ENCODE measurements at regions not wholly inside any gene's neighbourhood (a gene's known extent, or its start where the extent isn't known, plus 50 kb on each side); places are given as distances from the start of the nearest gene placed in this dataset.
A peak's percentile ranks its signal among the peaks of the same experiment; 100 is the strongest.

DNA sequence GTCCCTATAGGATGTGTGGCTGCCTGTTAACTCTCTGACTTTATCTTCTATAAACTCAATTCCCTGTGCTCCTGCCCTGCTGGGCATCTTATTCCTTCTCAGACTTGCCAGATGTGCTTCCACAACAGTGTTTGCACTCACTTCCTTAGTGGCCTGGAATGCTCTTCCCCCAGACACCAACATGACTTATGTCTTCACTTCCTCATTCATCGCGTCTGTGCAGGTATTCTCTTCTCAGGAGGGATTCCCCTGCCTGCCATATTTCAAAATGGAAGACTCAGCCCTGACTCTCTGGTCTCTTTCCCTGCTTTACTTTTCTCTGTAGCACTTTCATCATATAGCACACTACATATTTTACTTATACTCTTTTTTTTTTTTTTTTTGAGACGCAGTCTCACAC is 344.0 kb downstream of the CENPC start:
- Histone ChIP-seq H3K79me2 (ENCODE audit: control insufficient read depth, insufficient read depth, low read length) (no peaks in the 10 kb centered on the region), H3K9ac (ENCODE audit: insufficient read depth, low read length) (no peak overlapping the region), H3K4me1 (ENCODE audit: control insufficient read depth, extremely low read depth, insufficient read depth, low read length) (no peaks in the 10 kb centered on the region), H3K36me3 (ENCODE audit: control insufficient read depth, insufficient read depth, low read length) (no peaks in the 10 kb centered on the region), H2AFZ (ENCODE audit: low read length) (no peak overlapping the region), H3K4me2 (ENCODE audit: extremely low read depth, insufficient read depth, low read length) (no peak overlapping the region), H3K4me3 (replicated peaks in 1 of 4; ENCODE audit: control extremely low read depth in 1 of 4, insufficient read depth in 1 of 4, low read depth in 3 of 4, low read length in 4 of 4) (no peak overlapping the region), H4K20me1 (ENCODE audit: control insufficient read depth, extremely low read depth, insufficient read depth, low read length) (no peaks in the 10 kb centered on the region), H3K27ac (ENCODE audit: insufficient read depth, low read length) (no peak overlapping the region), H3K9me3 (ENCODE audit: control insufficient read depth, insufficient read depth, low read depth, low read length) (no peaks in the 10 kb centered on the region), H3K27me3 (ENCODE audit: control insufficient read depth, insufficient read depth, low read length) (no peaks in the 10 kb centered on the region)
- DNase-seq (ENCODE audit: low read depth in 2 of 2) = no peak
- TF ChIP-seq, protein P1, sequence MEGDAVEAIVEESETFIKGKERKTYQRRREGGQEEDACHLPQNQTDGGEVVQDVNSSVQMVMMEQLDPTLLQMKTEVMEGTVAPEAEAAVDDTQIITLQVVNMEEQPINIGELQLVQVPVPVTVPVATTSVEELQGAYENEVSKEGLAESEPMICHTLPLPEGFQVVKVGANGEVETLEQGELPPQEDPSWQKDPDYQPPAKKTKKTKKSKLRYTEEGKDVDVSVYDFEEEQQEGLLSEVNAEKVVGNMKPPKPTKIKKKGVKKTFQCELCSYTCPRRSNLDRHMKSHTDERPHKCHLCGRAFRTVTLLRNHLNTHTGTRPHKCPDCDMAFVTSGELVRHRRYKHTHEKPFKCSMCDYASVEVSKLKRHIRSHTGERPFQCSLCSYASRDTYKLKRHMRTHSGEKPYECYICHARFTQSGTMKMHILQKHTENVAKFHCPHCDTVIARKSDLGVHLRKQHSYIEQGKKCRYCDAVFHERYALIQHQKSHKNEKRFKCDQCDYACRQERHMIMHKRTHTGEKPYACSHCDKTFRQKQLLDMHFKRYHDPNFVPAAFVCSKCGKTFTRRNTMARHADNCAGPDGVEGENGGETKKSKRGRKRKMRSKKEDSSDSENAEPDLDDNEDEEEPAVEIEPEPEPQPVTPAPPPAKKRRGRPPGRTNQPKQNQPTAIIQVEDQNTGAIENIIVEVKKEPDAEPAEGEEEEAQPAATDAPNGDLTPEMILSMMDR (conservative IDR thresholded peaks at IDR 0.05 in 1 of 2, IDR thresholded peaks at IDR 0.05 in 1 of 2; ENCODE audit: low read depth in 1 of 2, low read length in 2 of 2) = no peak
- no peak for TF ChIP-seq EZH2 (IDR thresholded peaks at IDR 0.05; ENCODE audit: low read length, missing control alignments)

DNA sequence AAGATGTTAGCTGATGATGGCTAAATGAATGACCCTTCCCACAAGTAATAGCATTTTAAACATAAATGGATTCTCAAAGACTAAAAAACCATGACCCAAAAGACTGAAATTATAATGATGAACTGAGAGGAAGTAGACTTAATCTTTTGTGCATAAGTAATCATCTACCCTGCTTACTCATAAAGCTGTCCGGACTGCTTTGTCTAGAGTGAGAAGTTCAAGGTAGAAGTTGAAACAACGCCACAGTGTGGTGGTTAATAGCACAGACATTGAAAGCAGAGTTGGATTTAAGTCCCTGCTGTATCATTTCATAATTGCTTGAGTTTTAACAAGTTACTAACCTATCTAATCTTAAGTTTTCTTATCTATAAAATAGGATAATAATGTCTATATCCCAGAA is 346.6 kb downstream of the CENPC start:
- peak in 1 of 2 donors; percentile 61 for DNase-seq (ENCODE audit: low read depth in 2 of 2)
- no peak overlapping the region for H3K4me2 ChIP-seq (ENCODE audit: extremely low read depth, insufficient read depth, low read length)
- H4K20me1 ChIP-seq (ENCODE audit: control insufficient read depth, extremely low read depth, insufficient read depth, low read length) = no peaks in the 10 kb centered on the region
- no peak overlapping the region for H3K9ac ChIP-seq (ENCODE audit: insufficient read depth, low read length)
- no peaks in the 10 kb centered on the region for H3K9me3 ChIP-seq (ENCODE audit: control insufficient read depth, insufficient read depth, low read depth, low read length)
- no peak overlapping the region for H3K4me3 ChIP-seq (replicated peaks in 1 of 4; ENCODE audit: control extremely low read depth in 1 of 4, insufficient read depth in 1 of 4, low read depth in 3 of 4, low read length in 4 of 4)
- H3K27me3 ChIP-seq (ENCODE audit: control insufficient read depth, insufficient read depth, low read length) = no peaks in the 10 kb centered on the region
- no peaks in the 10 kb centered on the region for H3K4me1 ChIP-seq (ENCODE audit: control insufficient read depth, extremely low read depth, insufficient read depth, low read length)
- no peaks in the 10 kb centered on the region for H3K79me2 ChIP-seq (ENCODE audit: control insufficient read depth, insufficient read depth, low read length)
- H2AFZ ChIP-seq (ENCODE audit: low read length) = no peak overlapping the region
- H3K27ac ChIP-seq (ENCODE audit: insufficient read depth, low read length) = no peak overlapping the region
- H3K36me3 ChIP-seq (ENCODE audit: control insufficient read depth, insufficient read depth, low read length) = no peaks in the 10 kb centered on the region
- TF ChIP-seq EZH2 (IDR thresholded peaks at IDR 0.05; ENCODE audit: low read length, missing control alignments) = no peak
- TF ChIP-seq, protein P1 (conservative IDR thresholded peaks at IDR 0.05 in 1 of 2, IDR thresholded peaks at IDR 0.05 in 1 of 2; ENCODE audit: low read depth in 1 of 2, low read length in 2 of 2) = no peak

DNA sequence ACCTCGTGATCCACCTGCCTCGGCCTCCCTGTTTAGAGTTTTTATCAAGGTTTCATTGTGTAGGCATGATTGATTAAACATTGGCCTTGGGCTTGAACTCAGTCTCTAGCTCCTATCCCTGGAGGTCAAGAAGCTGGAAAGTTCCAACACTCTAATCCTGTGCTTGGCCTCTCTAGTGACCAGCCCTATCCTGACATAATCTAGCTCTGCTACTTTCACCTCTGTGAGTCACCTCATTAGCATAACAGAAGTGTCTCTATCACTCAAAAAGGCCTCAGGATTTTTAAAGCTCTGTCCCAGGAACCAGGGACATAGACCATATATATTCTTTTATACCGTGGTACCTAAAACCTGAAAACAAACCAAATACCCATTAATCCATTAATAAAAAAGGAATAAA is 377.5 kb downstream of the CENPC start:
- Histone ChIP-seq H3K27ac (ENCODE audit: insufficient read depth, low read length) (no peak overlapping the region), H3K4me1 (ENCODE audit: control insufficient read depth, extremely low read depth, insufficient read depth, low read length) (no peaks in the 10 kb centered on the region), H3K4me3 (replicated peaks in 1 of 4; ENCODE audit: control extremely low read depth in 1 of 4, insufficient read depth in 1 of 4, low read depth in 3 of 4, low read length in 4 of 4) (no peak overlapping the region), H3K9me3 (ENCODE audit: control insufficient read depth, insufficient read depth, low read depth, low read length) (no peaks in the 10 kb centered on the region), H3K79me2 (ENCODE audit: control insufficient read depth, insufficient read depth, low read length) (no peaks in the 10 kb centered on the region), H3K9ac (ENCODE audit: insufficient read depth, low read length) (no peak overlapping the region), H3K4me2 (ENCODE audit: extremely low read depth, insufficient read depth, low read length) (no peak overlapping the region), H3K36me3 (ENCODE audit: control insufficient read depth, insufficient read depth, low read length) (no peaks in the 10 kb centered on the region), H2AFZ (ENCODE audit: low read length) (no peak overlapping the region), H3K27me3 (ENCODE audit: control insufficient read depth, insufficient read depth, low read length) (no peaks in the 10 kb centered on the region), H4K20me1 (ENCODE audit: control insufficient read depth, extremely low read depth, insufficient read depth, low read length) (no peaks in the 10 kb centered on the region)
- no peak for DNase-seq (ENCODE audit: low read depth in 2 of 2)
- no peak for TF ChIP-seq EZH2 (IDR thresholded peaks at IDR 0.05; ENCODE audit: low read length, missing control alignments)
- TF ChIP-seq, protein P1 (conservative IDR thresholded peaks at IDR 0.05 in 1 of 2, IDR thresholded peaks at IDR 0.05 in 1 of 2; ENCODE audit: low read depth in 1 of 2, low read length in 2 of 2) = no peak
